AG10803 (cell line): ENCODE measurements at regions not wholly inside any gene's neighbourhood (a gene's known extent, or its start where the extent isn't known, plus 50 kb on each side); places are given as distances from the start of the nearest gene placed in this dataset.

Experiments used
- DNase-seq: peaks from one replicate; pipeline ENCODE4 v3.0.0; 2010; ENCODE audit warnings: low read depth
- H3K4me3 ChIP-seq: 2 replicates; pipeline ENCODE4 v1.5.1; 2011; ENCODE audit warnings: mild to moderate bottlenecking, low read length, control low read depth
- CTCF ChIP-seq: conservative IDR thresholded peaks from 2 replicates; pipeline ENCODE4 v1.5.1; 2011; ENCODE audit warnings: mild to moderate bottlenecking, low read length, control low read depth, inconsistent platforms

GRCh38 chr13:99861771-99862170 lies 109.8 kb downstream of the ZIC5 start:
- no peak for TF ChIP-seq CTCF
- DNase-seq: no peak
- H3K4me3 ChIP-seq: no peak overlapping the region

- no peak for DNase-seq
- H3K4me3 ChIP-seq: no peak overlapping the region
- TF ChIP-seq CTCF: no peak
Measured at GRCh38 chr13:99860745-99861144, 110.8 kb downstream of the ZIC5 start.

- no peak for TF ChIP-seq CTCF
- no peak for DNase-seq
- no peak overlapping the region for H3K4me3 ChIP-seq
Measured at GRCh38 chr13:99859178-99860177, 112.1 kb downstream of the ZIC5 start.

GRCh38 chr13:99857738-99858137 lies 113.8 kb downstream of the ZIC5 start:
- no peak overlapping the region for H3K4me3 ChIP-seq

GRCh38 chr13:99855526-99856420 lies 115.8 kb downstream of the ZIC5 start:
- TF ChIP-seq CTCF: no peak
- no peak overlapping the region for H3K4me3 ChIP-seq
- no peak for DNase-seq

More at GRCh38 chr13:99857738-99858137, 113.8 kb downstream of the ZIC5 start:
- DNase-seq: no peak
- no peak for TF ChIP-seq CTCF

GRCh38 chr13:99854366-99854765 lies 117.2 kb downstream of the ZIC5 start:
- no peak for TF ChIP-seq CTCF
- H3K4me3 ChIP-seq: no peak overlapping the region
- no peak for DNase-seq
